ENCODE measurements at regions not wholly inside any gene's neighbourhood (a gene's known extent, or its start where the extent isn't known, plus 50 kb on each side); places are given as distances from the start of the nearest gene placed in this dataset.

GRCh38 chr13:65310663-65311328 lies 1919.3 kb downstream of the PCDH9 start:
- TF ChIP-seq USF2 (IDR thresholded peaks at IDR 0.05; ENCODE audit: low read depth, low read length) = no peak
- TF ChIP-seq CTCF (conservative IDR thresholded peaks at IDR 0.05; ENCODE audit: low read depth, low read length) = no peak
- no peak for TF ChIP-seq MAZ (IDR thresholded peaks at IDR 0.05; ENCODE audit: borderline replicate concordance, low read depth, low read length)
- no peak for TF ChIP-seq MXI1 (IDR thresholded peaks at IDR 0.05; ENCODE audit: borderline replicate concordance, low read depth, low read length)
- TF ChIP-seq BHLHE40 (IDR thresholded peaks at IDR 0.05; ENCODE audit: low read depth, low read length) = no peak
- no peak for TF ChIP-seq POLR2A (IDR thresholded peaks at IDR 0.05; ENCODE audit: low read depth, low read length)
- no peak for TF ChIP-seq CHD1 (IDR thresholded peaks at IDR 0.05; ENCODE audit: low read depth, low read length)
- no peak for TF ChIP-seq SMC3 (IDR thresholded peaks at IDR 0.05; ENCODE audit: low read depth, low read length)
- no peak for TF ChIP-seq RAD21 (IDR thresholded peaks at IDR 0.05; ENCODE audit: low read length)
- no peak for TF ChIP-seq CEBPB (IDR thresholded peaks at IDR 0.05; ENCODE audit: low read depth, low read length)
- no peak for TF ChIP-seq NFE2L2 (IDR thresholded peaks at IDR 0.05; ENCODE audit: low read depth, low read length)
- TF ChIP-seq RCOR1 (IDR thresholded peaks at IDR 0.05; ENCODE audit: insufficient replicate concordance, low read length) = no peak
- no peak for TF ChIP-seq MAFK (IDR thresholded peaks at IDR 0.05; ENCODE audit: low read depth, low read length)
